ENCODE measurements at regions not wholly inside any gene's neighbourhood (a gene's known extent, or its start where the extent isn't known, plus 50 kb on each side); places are given as distances from the start of the nearest gene placed in this dataset.
"Not testable (repeated sequence)": the region's sequence is repeated elsewhere in the genome, so short reads cannot be mapped to it uniquely, and the experiment has no call there.

DNA sequence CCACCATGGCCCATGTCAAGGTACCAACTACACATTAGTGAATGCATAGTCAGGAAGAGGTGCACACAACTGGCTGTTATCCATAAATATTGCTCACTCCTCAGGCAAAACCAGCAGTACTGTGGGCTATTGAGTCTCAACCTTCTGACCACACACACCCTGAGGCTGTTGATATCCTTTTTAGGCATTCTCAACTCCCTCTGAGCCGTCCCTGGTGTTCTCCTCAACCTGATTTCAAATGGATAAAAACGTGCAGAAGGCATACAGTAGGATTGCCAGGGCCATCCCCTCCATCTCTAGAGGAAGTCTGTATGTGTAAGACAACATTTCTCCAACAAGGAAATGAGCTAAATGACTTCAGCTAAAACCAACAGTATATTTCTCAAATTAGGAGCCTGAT, 98.7 kb upstream of the KLHL13 start:
- DNase-seq, result no peak

DNA sequence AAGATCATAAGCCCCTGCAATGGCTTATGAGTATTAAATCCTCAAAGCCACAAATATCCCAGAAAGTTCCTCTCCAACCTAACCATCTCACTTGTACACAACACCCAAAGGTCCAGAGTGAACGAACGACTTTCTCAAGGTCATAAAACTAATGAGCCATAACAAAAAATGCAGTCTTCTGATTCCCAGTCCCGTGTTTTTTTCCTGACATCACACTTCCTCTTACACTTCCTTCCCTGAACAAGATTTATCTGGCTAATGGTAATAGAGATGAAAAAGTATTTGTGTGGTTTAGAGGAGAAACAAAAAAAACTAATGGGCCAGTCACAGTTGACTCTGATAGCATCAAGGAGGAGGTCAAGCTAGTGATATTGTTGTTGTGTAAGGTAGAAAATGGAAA, 99.5 kb upstream of the KLHL13 start:
- no peak for ATAC-seq

More for the DNA sequence above, 98.7 kb upstream of the KLHL13 start:
- no peak for ATAC-seq

DNA sequence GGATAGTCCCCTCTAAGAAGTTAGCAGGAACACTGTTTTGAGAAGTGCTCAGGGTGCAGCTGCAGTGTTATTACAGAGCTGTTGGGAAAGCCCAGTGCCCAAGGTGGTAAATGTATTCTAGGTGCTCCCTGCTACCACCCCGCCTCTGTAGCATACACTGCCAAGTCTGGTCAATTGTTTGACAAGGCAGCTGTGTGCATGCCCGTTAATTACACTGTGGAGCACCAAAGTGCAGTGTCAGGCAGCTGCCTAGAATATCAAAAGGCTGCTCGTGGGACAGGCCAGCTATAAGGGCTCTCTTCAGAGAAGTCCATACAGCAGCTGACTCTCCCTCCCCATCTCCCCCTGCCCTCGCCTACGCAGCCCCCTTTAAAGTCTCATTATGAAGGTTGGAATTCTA, 99.9 kb upstream of the KLHL13 start:
- no peak for DNase-seq
- no peak for ATAC-seq

More for the DNA sequence above, 99.5 kb upstream of the KLHL13 start:
- DNase-seq, result no peak

- DNase-seq, result no peak
- ATAC-seq, result no peak
Measured at GRCh38 chrX:118218079-118218478, 101.5 kb upstream of the KLHL13 start.

- ATAC-seq (no peak), DNase-seq (no peak)
Measured at GRCh38 chrX:118218940-118219339, 102.3 kb upstream of the KLHL13 start.

- no peak for ATAC-seq
- no peak for DNase-seq
Measured at GRCh38 chrX:118219866-118220265, 103.3 kb upstream of the KLHL13 start.

DNA sequence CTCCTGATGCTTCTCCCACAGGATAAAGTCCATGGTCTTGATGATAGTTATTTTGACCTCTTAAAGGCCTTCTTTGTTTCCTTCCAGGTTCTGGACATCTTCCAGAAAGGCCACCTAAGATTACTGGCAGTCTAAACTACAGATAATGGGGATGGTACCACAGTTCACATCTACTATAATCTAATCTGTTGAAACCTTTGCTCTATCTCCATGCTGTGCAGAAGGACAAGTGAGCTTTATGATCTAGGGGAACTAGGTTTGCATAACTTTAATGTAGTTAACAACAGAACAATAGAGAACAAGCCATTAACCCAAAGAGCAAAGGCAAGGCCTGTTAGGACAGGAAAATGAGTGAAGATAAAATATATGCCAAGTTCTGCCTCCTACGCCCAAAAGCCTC, 103.9 kb upstream of the KLHL13 start:
- ATAC-seq (no peak), DNase-seq (no peak)

GRCh38 chrX:118221270-118221669, 104.7 kb upstream of the KLHL13 start:
- ATAC-seq (no peak), DNase-seq (no peak)

GRCh38 chrX:118221733-118222132, 105.1 kb upstream of the KLHL13 start:
- DNase-seq (no peak), ATAC-seq (no peak)

DNA sequence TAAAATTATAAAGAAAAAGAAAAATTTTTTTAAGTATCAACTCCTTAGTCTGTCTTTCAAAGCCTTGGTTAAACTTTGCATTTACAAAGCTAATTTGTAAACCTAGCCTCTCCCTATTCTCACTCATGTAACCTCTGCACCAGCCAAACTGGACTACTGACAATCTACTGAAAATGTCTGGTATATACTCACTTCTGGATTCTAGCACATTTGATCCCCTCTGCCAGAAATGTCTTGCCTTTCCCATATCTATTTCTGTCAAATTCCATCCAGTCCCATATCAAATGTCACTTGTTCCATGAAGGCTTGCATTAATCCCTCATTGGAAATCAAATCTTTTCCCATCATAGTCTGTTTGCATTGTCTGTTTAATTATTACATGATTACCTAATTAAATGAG, 105.8 kb upstream of the KLHL13 start:
- no peak for ATAC-seq
- no peak for DNase-seq

DNA sequence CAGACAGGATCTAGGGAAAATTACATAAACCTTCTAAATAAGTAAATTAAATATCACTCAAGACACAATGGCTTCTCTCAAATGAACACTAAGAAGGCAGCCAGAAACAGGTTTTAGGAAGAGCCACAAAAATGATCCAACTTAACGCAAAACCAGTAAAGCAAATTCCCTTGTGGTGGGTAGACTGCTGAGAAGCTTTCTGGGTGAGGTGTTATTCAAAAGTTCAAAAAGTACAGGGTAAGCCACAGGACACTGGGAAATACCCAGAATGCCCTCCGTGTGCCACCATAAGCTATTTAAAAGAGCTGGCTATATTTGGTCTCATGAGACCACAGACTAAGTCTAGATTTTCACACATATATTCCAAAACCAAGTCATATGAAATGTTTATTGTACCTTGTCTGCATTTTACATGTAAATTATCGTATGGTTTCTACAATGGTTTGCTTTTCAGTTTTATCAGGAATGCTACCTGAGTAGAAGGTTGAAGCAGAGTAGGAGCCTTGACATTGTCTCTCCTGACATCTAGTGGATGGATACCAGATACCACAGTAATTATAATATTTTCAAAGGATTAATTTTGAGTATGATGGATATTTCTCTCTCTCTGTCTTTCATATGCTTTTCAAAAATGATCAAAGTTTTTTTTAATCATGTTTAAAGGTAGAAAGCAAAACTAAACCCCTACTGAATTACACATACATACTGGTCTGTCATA, 109.3 kb upstream of the KLHL13 start:
- no peak for DNase-seq
- no peak for ATAC-seq

DNA sequence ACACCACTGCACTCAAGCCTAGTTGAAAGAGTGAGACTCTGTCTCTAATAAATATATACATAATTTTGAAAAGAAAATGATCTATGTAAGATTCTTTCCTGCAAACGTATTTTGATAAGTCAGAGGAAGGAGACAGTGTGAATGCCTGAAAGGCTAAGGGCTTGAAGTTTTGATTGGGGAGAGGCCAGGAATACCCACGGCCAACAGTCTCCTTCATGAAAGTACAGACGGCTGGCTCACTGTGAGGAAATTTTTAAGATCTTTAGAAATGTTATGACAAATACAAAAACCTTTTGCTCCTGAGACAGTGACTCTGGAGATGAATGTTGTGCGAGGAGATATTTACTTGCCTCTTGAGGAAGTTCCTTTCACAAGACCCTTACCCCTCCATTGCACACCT, 111.4 kb upstream of the KLHL13 start:
- DNase-seq (no peak), ATAC-seq (no peak)

GRCh38 chrX:118228456-118228855, 111.8 kb upstream of the KLHL13 start:
- DNase-seq, result no peak
- no peak for ATAC-seq

DNA sequence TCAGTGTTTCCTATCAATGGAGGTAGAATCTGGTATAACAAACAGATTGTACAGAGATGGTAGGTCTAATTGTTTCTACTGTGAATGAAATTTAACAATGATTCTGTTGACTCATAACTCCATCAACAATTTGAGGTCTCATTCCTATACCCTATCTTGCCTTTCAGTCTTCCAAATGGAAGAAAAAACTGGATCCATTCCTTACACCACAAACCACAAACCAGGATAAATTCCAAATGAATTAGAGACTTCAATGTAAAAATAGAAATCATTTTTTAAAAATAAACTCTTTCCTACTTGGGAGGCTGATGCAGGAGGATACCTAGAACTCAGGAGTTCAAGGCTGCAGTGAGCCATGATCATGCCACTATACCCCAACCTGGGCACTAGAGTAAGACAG, 114.4 kb upstream of the WDR44 start:
- ATAC-seq, result no peak

DNA sequence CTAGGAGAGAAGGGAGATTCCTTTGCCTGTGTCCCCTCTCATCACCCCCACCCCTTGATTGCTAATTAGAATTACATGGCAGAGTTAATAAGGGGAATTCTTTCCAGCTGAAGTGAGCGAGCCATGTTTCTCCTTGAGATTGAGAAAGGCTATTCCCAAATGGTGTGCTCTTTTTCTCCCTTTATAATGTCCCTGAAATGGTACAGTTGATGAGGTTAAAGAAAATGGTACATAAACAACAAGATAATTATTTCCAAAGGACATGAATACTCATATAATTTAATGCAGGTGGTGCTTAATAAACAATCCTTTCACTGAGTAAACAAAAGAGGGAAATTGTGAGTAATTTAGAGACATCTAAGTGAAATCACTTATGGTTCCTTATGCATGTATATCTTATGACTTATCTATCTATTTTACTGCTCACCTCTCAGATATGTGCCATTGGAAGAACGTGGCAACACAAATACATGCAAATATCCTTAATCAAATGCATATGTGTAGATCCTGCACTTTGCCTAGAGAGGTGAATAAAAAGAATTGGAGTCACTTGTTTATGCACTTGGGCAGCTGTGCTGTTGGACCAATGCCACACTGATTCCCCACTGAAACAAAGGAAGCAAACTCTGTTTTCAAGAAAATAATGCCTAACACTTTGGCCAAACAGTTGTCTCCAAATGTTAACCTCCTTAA, 106.6 kb upstream of the WDR44 start:
- ATAC-seq (no peak), DNase-seq (no peak)

More for the DNA sequence above, 114.4 kb upstream of the WDR44 start:
- no peak for DNase-seq

- ATAC-seq, result no peak
- no peak for DNase-seq
Measured at GRCh38 chrX:118239913-118240698, 105.8 kb upstream of the WDR44 start.

- not testable (repeated sequence) for ATAC-seq
Measured at GRCh38 chrX:118246961-118247360, 98.9 kb upstream of the WDR44 start.

DNA sequence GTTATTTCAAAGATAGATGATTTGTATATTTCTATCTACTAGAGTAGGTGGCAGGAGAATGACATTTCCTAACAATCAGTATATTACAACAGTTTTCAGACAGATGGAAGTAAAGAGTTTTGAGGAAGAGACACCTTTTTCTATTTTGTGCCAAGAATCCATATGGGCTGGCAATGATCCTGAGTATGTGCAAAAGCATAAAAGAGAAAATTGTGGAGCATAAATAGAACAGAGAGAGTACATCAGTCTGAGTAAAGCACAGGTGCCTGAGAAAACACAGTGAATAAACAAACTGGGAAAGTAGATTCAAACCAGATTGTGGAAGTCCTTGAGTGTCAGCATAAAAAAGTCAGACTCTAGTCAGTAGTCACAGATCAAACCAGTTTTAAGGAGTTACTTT, 96.8 kb upstream of the WDR44 start:
- ATAC-seq, result no peak
- no peak for DNase-seq

More at GRCh38 chrX:118246961-118247360, 98.9 kb upstream of the WDR44 start:
- DNase-seq, result not testable (repeated sequence)

DNA sequence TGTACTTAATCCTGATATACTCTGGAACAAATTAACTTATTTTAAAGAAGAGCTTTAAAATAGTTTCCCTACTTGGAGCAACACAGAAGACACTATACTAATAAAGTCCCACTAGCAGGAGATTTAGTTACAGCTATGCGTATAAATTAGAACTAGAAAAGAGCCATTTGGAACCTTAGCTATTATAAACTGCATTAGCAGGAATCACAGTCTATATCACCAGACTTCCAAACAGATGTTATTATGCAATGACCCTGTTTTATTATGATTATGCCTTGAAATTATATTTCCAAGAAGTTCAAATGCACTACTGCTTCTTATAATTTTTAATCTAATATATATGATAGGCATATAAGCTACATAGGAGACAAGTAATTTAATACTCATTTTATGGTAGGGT, 95.5 kb upstream of the WDR44 start:
- ATAC-seq (no peak), DNase-seq (no peak)

DNA sequence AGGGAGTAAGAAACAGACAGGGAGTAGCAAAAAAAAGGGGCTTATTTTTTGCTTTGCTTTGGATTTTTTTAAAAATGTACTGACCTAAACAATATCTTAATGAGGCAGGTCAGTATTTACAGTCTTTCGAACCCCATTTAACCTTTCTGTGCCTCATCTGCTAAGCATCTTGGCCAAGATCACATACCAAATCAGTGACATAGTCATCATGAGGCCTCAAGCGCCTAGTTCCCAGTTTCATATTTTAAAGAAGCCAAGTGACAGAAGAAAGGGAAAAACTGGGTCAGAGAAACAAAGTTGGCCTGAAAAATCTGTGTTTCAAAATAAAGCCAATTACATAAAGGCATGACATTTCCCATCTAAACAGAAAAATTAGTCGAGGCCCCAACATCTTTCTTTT, 94.6 kb upstream of the WDR44 start:
- ATAC-seq, result no peak
- no peak for DNase-seq

DNA sequence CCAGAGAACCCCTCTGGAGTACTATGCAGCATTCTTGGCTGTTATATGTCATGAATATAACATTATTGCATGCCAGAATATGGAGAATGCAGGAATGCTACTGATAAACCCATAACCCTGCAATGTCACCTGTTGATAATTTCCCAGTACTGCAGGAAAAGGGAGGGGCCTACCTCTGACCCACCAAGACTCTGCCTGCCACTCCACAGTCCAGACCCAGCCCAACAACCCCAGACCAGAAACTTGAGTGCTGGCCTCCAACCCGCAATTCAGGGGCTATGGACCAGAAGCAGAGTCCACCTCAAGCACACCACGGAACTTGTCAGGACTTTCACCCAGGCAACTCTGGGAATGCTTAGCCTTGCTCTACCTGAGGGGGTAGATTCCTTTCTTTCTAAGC, 92.9 kb upstream of the WDR44 start:
- ATAC-seq, result no peak

DNA sequence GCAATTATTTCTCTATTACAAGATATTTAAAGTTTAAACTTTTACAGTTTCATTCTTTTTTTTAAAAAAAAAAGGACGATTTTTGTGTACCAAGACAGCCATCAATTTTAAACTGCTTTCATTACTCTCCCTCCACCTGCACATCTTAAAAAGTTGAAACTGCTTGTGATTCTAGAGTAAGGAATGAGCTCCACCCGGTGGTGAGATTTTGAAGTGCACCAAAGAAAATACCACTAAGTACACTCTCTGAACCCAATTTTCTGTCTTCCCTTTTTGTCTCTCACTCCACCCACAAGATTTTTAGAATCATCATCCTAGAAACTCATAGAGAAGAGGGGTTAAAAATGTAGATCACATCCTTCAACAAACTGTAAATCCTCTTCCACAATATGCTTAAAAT, 91.3 kb upstream of the WDR44 start:
- peak; percentile 42 for DNase-seq
- ATAC-seq, result no peak

More for the DNA sequence above, 92.9 kb upstream of the WDR44 start:
- DNase-seq, result no peak

- DNase-seq (no peak), ATAC-seq (no peak)
Measured at GRCh38 chrX:118255921-118256320, 90.0 kb upstream of the WDR44 start.

All from stimulated activated naive CD8-positive, alpha-beta T cell treated with anti-CD3 and anti-CD28 coated beads, Interleukin-15, Interleukin-2, amounts not matched to agents 100 U/mL and 50 U/mL, for 24 hours (primary cell).